Activated CD8-positive, alpha-beta T cell treated with anti-CD3 and anti-CD28 coated beads for 36 hours (primary cell): ENCODE measurements at regions not wholly inside any gene's neighbourhood (a gene's known extent, or its start where the extent isn't known, plus 50 kb on each side); places are given as distances from the start of the nearest gene placed in this dataset.

Experiments
- ATAC-seq: fragments of 200-7000 bp; cut with Tn5 transposase; one replicate; pipeline ENCODE4 v1.10.0; 2021; ENCODE audit warnings: mild to moderate bottlenecking, moderate library complexity
- CTCF ChIA-PET: fragments of 350-600 bp; sonication (Branson Sonifier 250); formaldehyde crosslinking; loops from one replicate; lab custom pipeline; 2021; ENCODE audit warnings: antibody characterized with exemption; lab: Charles Lee
- POLR2A ChIA-PET: fragments of 350-600 bp; sonication (Branson Sonifier 250); formaldehyde crosslinking; loops from one replicate; lab custom pipeline; 2021; ENCODE audit warnings: antibody characterized with exemption; lab: Charles Lee
- DNase-seq: peaks from one replicate; pipeline ENCODE4 v3.0.0-alpha.2; 2020
- H3K27ac Mint-ChIP-seq: one replicate; pipeline ENCODE4 v1.8.0; 2021; ENCODE audit warnings: mild to moderate bottlenecking, mixed read lengths
- H3K27me3 Mint-ChIP-seq: one replicate; pipeline ENCODE4 v1.8.0; 2021; ENCODE audit warnings: mixed read lengths
- H3K36me3 Mint-ChIP-seq: one replicate; pipeline ENCODE4 v1.8.0; 2021; ENCODE audit warnings: low read depth, mixed read lengths
- H3K4me1 Mint-ChIP-seq: one replicate; pipeline ENCODE4 v1.8.0; 2021; ENCODE audit warnings: low read depth, mixed read lengths
- H3K4me3 Mint-ChIP-seq: one replicate; pipeline ENCODE4 v1.8.0; 2021; ENCODE audit warnings: mild to moderate bottlenecking, moderate library complexity, mixed read lengths
- H3K9me3 Mint-ChIP-seq: one replicate; pipeline ENCODE4 v1.8.0; 2021; ENCODE audit warnings: mixed read lengths
- CTCF ChIP-seq: fragments of 200-600 bp; IDR thresholded peaks from one replicate; pipeline ENCODE4 v1.8.0; 2022; ENCODE audit warnings: antibody characterized with exemption, mild to moderate bottlenecking
- intact Hi-C: fragments of 100-400 bp; cut with micrococcal nuclease; formaldehyde crosslinking; loops from one replicate; pipeline ENCODE4 v1.10.0; 2022

- H3K36me3 Mint-ChIP-seq = no peaks in the 10 kb centered on the region
Observed at GRCh38 chr2:150088538-150088937, 398.9 kb downstream of the RND3 start.

GRCh38 chr2:150085478-150085877 is 402.0 kb downstream of the RND3 start:
- Mint-ChIP-seq H3K36me3 (no peaks in the 10 kb centered on the region), H3K27ac (no peak overlapping the region), H3K4me3 (no peak overlapping the region), H3K9me3 (peaks cover 6% of the 10 kb centered on the region), H3K4me1 (no peaks in the 10 kb centered on the region), H3K27me3 (no peaks in the 10 kb centered on the region)
- DNase-seq = no peak
- ChIA-PET POLR2A (no interaction called here), CTCF (interaction anchor here (0.7 kb wide), 1 partner anchor 9 kb away, joined by 3 read pairs; no protein-coding TSS in a partner anchor)
- intact Hi-C loops = no loop called here
- TF ChIP-seq CTCF = no peak
- ATAC-seq = no peak

More at GRCh38 chr2:150088538-150088937, 398.9 kb downstream of the RND3 start:
- no peak overlapping the region for H3K27ac Mint-ChIP-seq
- no peaks in the 10 kb centered on the region for H3K27me3 Mint-ChIP-seq
- TF ChIP-seq CTCF = no peak
- ATAC-seq (no peak), DNase-seq (no peak)
- peaks cover 2% of the 10 kb centered on the region for H3K9me3 Mint-ChIP-seq
- ChIA-PET POLR2A (no interaction called here), CTCF (no interaction called here)
- intact Hi-C loops = no loop called here
- H3K4me1 Mint-ChIP-seq = no peaks in the 10 kb centered on the region
- no peak overlapping the region for H3K4me3 Mint-ChIP-seq

GRCh38 chr2:150081775-150082481 is 405.5 kb downstream of the RND3 start:
- ChIA-PET POLR2A (no interaction called here), CTCF (interaction anchor here (1.2 kb wide), 1 partner anchor 9 kb away, joined by 3 read pairs; no protein-coding TSS in a partner anchor)
- Mint-ChIP-seq H3K36me3 (no peaks in the 10 kb centered on the region), H3K4me3 (no peak overlapping the region), H3K4me1 (no peaks in the 10 kb centered on the region), H3K27ac (no peak overlapping the region), H3K9me3 (peaks cover 6% of the 10 kb centered on the region), H3K27me3 (no peaks in the 10 kb centered on the region)
- intact Hi-C loops = no loop called here
- TF ChIP-seq CTCF = no peak
- no peak for DNase-seq
- ATAC-seq = no peak

DNA sequence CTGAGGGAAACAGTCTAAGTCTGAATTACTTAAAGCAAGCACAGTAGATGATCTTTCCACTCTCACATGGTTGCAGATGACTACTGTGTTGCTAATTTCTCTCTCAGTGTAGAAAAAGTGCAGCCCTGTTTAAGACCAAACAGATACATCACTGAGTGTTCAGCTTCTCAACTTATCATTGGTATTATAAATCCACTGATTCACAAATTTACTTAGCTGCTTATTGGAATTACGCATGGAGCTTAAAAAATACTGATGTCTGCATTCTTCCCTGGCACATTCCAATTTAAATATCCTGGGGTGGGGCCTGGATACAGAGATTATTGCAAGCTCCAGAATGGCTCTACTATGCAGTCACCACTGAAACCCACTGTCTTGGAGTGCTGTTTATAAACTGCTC is 411.2 kb downstream of the RND3 start:
- Mint-ChIP-seq H3K27me3 (no peaks in the 10 kb centered on the region), H3K27ac (no peak overlapping the region), H3K36me3 (no peaks in the 10 kb centered on the region), H3K4me1 (no peaks in the 10 kb centered on the region), H3K4me3 (no peak overlapping the region), H3K9me3 (no peaks in the 10 kb centered on the region)
- TF ChIP-seq CTCF = no peak
- DNase-seq (no peak), ATAC-seq (no peak)
- ChIA-PET CTCF (interaction anchor here (1.0 kb wide), 1 partner anchor 9 kb away, joined by 3 read pairs; no protein-coding TSS in a partner anchor), POLR2A (no interaction called here)
- intact Hi-C loops = no loop called here

GRCh38 chr2:150075831-150076230 is 411.6 kb downstream of the RND3 start:
- no peak overlapping the region for H3K27ac Mint-ChIP-seq
- intact Hi-C loops = no loop called here
- DNase-seq = no peak
- no peaks in the 10 kb centered on the region for H3K27me3 Mint-ChIP-seq
- H3K36me3 Mint-ChIP-seq = no peaks in the 10 kb centered on the region
- ChIA-PET CTCF (interaction anchor here (1.0 kb wide), 1 partner anchor 10 kb away, joined by 3 read pairs; no protein-coding TSS in a partner anchor), POLR2A (no interaction called here)
- H3K4me1 Mint-ChIP-seq = no peaks in the 10 kb centered on the region
- H3K4me3 Mint-ChIP-seq = no peak overlapping the region
- no peaks in the 10 kb centered on the region for H3K9me3 Mint-ChIP-seq
- no peak for TF ChIP-seq CTCF
- no peak for ATAC-seq
